GM21367 (cell line): ENCODE measurements at regions not wholly inside any gene's neighbourhood (a gene's known extent, or its start where the extent isn't known, plus 50 kb on each side); places are given as distances from the start of the nearest gene placed in this dataset.

Source experiments
- ATAC-seq: cut with Tn5 transposase; IDR thresholded peaks from one replicate; pipeline ENCODE4 v1.9.1; 2021; ENCODE audit not compliant: unreplicated experiment

DNA sequence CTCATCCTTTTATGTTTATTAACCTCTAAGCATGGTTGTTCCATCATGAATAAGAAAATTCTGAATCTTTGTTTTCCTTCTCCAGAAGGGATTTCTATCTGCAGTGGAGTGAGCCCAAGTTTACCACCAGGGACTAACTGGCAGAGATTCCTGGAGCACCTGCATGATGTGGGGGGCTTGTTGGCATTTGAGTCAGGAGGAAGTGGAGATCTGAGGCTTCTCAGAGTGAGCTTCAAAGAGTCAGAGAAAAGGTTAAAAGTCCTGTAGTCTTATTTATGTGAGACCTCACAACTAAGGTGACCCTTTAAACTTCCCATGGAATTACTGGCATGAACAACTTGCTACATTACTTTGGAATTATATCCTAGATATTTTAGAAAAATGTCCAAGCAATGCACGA lies 138.1 kb upstream of the SLC24A3 start:
- ATAC-seq = no peak

DNA sequence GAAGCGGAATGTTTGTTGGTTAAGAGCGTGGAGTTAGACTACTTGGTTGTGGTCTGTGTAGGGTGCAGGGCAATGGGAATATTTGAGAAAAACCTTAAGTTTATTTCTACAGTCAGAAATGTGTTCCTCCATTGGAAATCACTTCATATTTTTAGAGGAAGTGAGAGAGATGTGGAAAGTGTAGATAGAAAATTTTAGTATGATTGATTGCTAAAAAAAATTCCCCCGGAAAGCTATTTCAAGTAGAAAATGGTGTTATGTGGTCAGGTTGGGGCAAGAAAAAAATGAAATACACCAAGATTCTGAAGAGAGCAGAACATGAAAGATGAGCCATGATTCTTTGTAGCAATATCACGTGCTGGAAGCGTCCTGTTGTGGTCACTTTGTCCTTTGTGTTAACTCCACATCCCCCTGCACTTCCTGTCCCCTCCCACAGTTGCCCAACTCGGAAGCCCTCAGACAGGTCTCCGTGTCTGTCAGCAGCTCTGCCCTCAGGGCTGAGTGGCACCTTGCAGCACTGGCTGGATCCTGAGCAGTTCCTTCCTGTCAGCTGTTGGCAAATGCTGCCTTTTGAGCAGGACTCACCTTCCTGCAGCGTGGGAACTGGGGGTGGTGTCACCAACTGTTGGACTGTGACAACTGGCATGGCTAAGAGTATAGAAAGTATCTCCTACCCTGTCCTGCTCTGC lies 137.5 kb upstream of the SLC24A3 start:
- ATAC-seq = peak; percentile 47

DNA sequence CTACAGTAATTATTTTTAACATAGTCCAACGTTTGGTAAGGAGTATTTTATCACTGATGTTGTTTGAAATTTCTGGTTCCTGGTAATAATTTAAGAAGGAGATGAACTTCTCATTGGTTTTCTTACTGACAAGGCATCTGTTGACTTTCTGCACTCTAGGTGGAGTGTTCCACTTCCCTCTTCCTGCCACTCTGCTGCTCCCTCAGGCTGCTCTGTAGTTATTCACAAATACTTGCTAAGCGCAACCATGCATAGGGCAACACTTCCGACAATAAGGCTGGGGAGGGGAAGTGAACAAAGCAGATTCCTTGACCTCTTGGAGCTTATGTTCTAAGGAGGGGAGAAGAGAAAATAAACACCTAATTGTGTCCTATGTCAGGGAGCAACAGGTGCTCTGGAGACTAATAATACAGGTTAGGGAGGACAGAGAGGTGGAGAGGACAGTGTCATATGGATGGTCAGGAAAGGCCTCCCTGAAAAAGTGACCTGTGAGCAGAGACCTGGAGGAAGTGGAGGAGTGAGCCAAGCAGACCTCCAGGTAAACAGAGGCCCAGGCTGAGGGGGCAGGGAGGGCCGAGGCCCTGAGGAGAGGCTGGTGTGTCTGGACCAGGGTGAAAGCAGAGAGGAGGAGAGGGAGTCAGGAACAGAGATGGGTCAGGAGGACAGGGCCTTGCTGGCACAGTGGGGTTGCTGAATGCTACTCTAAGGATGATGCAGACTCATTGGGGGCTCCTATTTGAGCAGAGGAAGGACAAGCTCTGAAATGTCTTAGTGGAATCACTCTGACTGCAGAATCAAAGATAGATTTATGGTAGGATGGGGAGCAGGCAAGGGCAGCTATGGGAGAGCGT lies 134.8 kb upstream of the SLC24A3 start:
- no peak for ATAC-seq

DNA sequence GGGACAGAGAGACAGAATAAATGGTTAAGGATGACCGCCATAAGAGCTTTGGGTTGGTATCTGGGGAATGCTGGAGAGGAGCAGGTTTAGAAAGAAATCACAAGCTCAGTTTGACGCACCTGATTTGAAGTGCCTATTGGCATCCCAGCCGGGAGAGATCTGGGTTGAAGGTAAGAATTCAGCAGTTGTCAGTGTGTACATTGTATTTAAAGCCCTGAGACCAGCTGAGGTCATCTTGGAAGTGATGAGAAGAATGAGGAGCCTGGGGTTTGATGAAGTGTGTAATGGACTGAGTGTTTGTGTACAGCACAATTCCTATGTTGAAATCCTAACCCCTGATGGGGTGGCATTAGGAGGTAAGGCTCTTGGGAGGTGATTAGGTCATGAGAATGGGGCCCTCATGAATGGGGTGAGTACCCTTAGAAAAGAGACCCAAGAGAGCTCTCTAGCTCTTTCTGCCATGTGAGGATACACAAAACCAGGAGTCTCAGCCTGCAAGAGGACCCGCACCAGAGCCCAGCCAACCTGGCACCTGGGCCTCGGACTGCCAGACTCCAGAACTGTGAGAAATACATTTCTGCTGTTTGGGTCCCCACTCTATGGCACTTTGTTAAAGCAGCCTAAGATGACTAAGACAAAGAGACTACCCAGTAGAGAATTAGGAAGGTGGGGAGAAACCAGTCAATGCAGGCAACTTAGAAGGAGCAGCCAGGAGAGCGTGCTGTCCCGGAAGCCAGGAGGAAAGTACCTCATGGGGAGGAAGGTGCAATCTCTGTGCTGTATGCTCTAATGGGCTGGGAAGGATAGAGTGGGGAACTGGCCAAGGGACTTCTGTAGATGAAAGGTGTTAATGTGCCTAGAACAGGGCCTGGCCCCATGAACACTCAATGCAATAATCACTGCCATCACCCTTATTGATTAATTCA lies 133.7 kb upstream of the SLC24A3 start:
- no peak for ATAC-seq

DNA sequence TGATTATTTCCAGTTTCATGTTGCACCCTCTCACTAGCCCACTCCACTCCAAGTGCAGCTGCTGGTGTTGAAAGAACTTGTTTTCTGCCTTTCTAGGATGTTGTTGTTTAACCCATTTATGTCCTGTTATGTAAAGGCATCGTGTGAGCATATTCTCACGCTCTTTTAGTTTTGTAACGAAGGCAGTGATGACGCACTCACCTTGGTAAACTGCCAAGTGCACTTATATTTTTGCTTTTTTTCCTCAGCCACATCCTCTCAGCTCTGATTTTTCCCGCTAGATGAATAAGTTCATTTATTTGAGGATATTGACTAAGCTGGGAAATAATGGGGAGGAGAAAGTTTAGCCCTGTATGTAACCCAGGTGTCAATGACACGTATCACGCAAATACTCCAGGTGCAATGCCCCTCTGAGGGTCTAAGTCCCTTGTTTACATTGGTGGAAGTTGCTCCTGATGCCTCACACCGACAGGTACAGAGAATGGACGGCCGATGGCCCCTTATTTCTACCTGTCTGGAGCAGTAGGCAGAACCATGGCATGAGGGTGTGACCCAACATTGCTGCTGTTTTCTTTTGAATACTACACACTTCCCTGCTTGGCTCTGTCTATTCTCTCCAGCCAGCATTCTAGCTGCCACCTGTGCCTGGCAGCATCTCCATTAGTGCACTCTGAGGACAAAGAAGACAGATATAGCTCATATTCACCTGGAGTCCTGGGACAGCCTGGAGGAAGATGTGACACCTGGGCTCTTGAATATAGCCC lies 132.7 kb upstream of the SLC24A3 start:
- no peak for ATAC-seq

DNA sequence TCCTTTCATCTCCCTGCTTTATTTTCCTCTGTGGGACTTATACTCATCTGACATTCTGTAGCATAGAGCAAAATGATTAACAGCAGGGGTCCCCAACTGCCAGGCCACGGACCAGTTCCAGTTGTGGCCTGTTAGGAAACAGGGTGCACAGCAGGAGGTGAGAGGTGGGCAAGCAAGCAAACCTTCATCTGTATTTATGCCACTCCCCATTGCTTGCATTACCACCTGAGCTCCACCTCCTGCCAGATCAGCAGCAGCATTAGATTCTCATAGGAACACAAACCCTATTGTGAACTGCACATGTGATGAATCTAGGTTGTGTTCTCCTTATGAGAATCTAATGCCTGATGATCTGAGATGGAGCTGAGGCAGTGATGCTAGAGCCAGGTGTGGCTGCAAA lies 130.5 kb upstream of the SLC24A3 start:
- no peak for ATAC-seq

DNA sequence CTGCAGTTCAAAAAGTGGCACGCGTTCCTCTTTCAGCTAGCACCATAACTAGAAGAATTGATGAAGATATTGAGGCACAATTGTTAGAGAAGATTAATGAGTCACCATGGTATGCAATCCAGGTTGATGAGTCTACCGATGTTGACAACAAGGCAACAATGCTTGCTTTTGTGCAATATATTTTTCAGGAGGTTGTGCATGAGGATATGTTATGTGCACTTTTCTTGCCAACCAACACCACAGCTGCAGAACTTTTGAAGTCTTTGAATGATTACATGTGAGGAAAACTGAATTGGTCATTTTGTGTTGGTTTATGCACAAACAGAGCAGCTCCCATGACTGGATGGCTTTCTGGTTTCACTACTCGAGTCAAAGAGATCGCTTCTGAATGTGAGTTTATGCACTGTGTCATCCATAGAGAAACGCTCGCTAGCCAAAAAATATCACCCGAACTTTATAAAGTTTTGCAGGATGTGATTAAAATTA lies 129.3 kb upstream of the SLC24A3 start:
- ATAC-seq = no peak

DNA sequence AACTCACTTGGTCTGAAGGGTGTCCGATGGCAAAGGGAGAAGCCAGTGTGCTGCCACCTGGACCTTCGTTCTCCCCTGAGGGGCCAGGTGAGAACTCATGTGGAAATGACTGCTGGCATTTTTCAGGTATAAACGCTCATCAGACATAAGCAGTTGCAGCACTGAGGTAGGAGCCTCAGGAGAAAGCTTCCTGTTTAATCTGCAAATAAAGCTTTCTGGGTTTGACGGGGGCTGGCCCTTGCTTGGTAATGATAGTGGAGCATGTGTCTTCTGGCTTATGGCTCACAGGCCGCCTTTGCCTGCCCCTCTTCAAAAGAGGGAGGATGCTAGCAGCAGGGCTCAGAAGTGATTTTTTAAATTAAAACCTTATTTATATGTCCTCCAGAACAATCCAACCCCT lies 122.1 kb upstream of the SLC24A3 start:
- ATAC-seq = no peak

DNA sequence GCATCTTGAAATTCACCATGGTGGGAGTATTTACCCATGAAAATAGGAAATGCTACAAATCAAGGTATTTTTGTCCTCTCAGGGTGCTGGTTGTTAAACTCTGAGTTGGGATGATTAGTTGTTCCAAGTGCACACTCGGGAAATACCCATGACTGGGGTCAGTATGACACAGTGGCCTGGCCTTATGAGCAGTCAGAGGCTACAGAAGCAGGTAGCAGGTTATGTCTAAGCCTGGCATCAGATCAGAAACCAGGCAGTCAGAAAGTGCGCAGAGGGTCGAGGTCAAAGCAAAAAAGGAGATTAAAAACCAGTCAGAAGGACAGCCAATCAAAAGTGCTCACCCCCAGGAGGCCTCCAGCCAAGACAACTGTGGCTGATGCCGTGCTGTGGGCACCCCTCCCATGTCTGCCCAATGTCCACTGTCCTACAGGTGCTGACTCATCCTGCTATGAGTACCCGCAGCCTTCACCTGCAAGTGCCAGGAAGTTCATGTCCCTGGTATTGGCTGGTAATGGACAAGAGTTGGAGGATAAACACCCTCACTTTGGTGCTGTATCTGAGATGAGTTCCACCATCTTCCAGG lies 117.4 kb upstream of the SLC24A3 start:
- ATAC-seq = no peak

DNA sequence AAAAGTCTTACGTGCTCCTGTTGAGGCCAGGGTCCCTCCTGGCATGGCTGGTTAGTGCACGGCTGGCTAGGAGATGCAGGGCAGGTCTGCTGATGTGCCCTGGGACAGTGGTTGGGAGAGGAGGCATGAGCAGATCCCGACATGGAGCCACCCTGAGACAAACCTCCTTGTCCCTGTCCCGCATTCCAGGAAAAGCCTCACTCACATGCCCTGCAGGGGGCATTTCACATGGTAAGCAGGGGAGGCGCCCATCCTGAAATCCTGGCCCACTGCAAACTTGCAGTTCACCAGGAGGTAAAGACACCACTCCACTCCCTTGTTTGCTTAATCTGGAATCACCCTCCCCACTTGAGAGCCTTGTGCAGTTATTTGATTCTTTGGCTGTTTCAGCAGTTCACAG lies 116.7 kb upstream of the SLC24A3 start:
- no peak for ATAC-seq

DNA sequence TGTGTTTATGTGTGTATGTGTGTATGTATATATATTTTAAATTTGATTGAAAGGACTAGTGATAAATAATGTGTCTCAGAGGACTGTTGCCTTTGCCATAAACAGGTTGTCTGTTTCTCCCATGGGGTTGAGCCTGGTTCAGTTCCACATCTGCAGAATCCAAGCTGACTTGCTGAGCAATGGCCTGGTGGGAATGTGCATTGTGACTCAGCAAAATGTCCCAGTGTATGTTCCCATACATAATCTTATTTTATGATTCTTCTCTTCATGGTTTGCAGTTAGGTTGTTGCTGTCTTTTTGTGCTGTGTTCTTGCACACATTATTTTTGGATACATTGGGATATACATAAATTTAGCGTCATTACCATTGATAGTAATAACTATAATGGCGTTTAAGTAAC lies 115.6 kb upstream of the SLC24A3 start:
- ATAC-seq = no peak

DNA sequence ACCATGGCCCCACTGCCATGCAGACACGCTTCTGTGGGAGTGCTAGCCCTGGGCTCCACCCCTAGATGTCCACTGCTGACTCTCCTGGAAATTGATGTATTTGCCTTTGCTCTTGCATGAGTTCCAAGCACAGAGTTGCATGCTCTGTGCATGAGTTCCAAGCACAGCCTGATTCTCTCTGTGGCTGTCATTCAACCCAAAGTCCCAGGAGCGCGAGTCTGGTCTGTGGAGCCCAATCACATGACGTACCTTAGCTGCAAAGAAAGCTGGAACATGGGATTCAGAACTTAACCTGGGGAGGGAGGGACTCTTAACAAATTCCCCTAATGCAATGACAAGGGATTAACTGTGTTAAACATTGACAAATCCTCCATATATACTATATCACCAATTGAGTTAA lies 114.3 kb upstream of the SLC24A3 start:
- ATAC-seq = no peak

DNA sequence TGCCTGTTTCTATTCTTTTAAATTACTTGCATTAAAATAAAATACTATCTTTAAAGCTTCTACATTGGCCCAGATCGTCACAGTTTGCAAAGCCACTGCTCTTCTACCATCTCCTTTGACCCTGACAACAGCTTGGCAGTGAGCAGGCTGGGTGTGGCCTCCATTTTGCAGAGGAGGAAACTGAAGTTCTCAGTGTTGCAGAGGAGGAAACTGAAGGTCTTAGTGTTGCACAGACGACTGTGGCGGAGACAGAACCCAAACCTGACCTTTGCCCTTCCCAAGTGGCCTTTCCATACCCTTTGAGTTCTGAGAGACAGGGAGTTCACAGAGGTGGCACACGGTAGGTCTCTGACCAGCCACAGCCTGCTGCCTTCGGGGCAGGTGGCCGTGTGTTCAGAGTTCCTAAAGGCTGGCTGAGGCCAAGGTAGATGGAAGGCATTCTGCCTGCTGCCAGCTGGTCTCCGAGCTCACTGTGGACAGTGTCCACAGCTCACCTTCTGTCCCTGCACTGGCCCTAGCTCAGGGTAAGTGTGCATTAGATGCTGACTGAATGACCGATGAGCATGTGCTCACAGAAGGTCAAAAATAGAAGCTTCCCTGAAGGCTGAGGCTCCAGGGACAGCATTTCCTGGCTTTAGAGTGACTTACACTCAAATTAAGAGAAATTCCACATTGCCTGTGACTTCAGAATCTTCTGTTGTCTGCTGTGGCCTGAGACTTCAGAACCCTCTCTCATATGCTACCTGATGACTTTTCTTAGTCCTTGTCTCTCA lies 113.5 kb upstream of the SLC24A3 start:
- no peak for ATAC-seq

DNA sequence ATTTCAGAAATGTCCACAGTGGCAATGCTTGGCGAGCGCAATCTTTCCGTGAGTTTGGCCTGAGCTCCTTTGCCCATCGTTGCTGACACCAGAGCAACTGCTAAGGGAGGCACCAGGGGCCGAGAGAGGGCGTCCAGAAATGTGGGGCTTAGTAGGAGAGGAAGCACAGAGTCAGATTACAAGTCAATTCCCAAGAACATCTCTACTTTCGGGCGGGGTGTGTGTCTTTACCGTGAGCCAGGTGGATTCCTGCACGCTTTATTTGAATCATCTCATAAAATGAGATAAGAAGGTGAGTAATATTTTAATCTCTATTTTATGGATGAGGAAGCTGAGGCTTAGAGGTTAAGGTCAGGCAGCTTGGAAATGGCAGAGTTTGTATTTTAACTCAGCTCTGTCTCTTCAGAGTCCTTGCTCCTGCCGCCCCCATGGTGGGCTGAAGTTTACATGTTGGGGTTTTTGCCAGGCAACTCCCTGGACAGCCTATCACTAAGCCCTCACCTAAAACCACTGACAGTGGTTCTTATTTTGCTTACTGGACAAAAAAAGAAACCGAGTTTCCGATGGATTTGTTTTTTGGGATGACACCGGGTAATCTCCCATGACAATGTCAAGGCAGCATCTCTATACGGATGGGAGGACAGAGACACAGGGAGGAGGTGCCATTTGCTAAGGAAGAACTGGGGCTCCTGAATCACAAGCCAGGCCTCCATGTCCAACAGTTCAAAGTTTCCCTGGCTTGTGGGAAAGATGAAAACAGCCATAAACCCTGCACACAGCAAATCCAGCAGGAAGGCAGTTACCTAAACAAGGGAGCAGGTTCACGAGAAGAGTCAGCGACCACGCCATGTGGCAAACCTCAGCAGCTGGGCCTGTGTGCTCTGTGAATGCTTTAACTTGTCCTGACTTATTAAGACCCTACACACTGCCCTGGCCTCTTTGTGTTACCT lies 112.6 kb upstream of the SLC24A3 start:
- no peak for ATAC-seq

DNA sequence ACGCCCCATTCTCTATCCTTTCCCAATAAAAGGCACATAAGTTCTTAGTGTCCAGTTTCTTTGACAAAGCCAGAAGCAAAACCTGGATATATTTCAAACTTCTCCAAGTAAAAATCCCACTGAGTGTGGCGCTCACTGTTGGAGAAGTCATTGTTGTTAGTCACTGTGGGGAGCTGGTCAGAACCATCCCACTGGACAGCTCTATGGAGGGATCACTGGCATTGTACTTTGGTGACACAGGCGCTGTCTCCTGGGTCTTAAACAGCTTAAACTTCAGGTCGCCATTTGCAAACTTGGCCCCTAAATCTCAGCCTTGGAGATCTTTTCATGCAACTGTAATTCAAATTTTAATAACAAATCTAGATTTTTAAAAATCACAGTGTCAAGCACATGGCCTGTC lies 111.5 kb upstream of the SLC24A3 start:
- ATAC-seq = no peak

DNA sequence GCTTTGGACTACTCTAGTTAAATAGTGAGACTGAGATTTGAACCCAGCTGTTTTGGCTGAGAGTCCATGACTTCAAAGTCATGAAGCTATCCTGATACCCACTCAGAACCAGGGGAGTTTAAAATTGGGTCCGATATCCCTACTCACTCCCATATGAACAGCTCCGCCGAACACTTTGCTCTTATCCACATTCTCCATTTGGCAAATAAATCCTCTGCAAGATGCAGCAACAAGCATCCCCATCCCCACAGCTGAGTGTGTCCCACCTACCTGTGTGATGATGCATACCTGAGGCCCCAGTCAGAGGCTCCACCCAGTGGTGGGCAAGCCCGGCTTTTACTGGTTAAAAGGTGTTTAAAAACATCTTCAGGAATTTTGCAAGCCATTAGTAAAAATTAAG lies 108.3 kb upstream of the SLC24A3 start:
- no peak for ATAC-seq

DNA sequence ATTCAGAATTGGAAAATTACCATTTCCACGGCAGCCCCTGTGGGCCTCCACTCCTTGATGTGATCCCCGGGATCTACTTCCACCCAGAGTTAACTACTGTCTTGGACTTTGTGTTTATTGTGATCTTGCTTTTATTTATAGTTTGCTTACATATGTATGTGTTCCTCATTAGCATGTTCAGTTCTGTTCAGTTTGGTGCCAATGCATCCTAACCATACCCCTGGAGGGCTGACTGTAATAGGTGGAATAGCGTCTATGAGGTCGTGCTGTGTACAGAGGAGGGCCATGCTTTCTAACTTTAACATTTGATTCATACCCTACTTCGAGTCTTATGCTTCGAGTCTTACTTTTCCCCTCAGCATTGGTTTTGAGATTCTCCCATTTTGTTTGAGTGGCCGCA lies 104.3 kb upstream of the SLC24A3 start:
- no peak for ATAC-seq

DNA sequence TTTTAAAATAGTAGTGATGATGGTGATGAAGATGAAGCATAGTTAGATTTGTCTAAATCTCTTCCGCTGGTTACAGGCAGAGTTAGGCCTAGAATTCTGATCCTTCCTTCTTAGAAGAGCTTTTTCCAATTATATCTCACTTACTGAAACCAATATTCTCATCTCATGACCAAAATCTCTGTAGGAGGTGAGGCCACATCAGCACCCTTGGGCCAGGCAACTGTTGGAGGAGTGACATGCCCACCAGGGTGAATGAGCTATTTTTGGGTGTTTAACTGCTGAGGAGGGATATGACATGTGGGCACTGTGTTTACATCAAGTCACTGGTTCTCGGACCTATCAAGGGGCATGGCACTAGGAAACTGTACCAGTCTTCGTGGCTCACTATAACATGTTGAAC lies 102.2 kb upstream of the SLC24A3 start:
- ATAC-seq = no peak
